Upper lobe of right lung (tissue), 1 donor: ENCODE measurements at regions not wholly inside any gene's neighbourhood (a gene's known extent, or its start where the extent isn't known, plus 50 kb on each side); places are given as distances from the start of the nearest gene placed in this dataset.

Source experiments
- ATAC-seq: fragments of 200-7000 bp; cut with Tn5 transposase; one replicate; pipeline ENCODE4 v1.9.1; 2020; ENCODE audit warnings: mild to moderate bottlenecking, moderate library complexity
- DNase-seq: peaks from one replicate; pipeline ENCODE4 v3.0.0-alpha.2; 2020
- H3K27ac ChIP-seq: fragments of 200-600 bp; one replicate; pipeline ENCODE4 v1.8.0; 2022
- H3K27me3 ChIP-seq: fragments of 200-600 bp; one replicate; pipeline ENCODE4 v1.8.0; 2022; ENCODE audit warnings: mild to moderate bottlenecking
- H3K36me3 ChIP-seq: fragments of 200-600 bp; one replicate; pipeline ENCODE4 v1.8.0; 2022
- H3K4me1 ChIP-seq: fragments of 200-600 bp; one replicate; pipeline ENCODE4 v1.8.0; 2022
- H3K4me3 ChIP-seq: fragments of 200-600 bp; one replicate; pipeline ENCODE4 v1.8.0; 2022; ENCODE audit warnings: mild to moderate bottlenecking
- H3K9me3 ChIP-seq: fragments of 200-600 bp; one replicate; pipeline ENCODE4 v1.8.0; 2022
- CTCF ChIP-seq: fragments of 200-600 bp; IDR thresholded peaks from one replicate; pipeline ENCODE4 v1.8.0; 2022; ENCODE audit warnings: antibody characterized with exemption
- intact Hi-C: fragments of 100-400 bp; cut with DNase I; formaldehyde crosslinking; loops from one replicate; pipeline ENCODE4 v1.11.0; 2022
- donor health status: DM: no; HTN: yes; CAD: no; lungs with severe emphysema.

GRCh38 chr14:22124073-22124613, 450.5 kb upstream of the OR4E1 start:
- Histone ChIP-seq H3K9me3 (no peaks in the 10 kb centered on the region), H3K4me3 (no peak overlapping the region), H3K27me3 (no peaks in the 10 kb centered on the region), H3K36me3 (no peaks in the 10 kb centered on the region), H3K27ac (no peak overlapping the region), H3K4me1 (no peaks in the 10 kb centered on the region)
- no peak for DNase-seq
- intact Hi-C loops, result no loop called here
- no peak for ATAC-seq
- no peak for TF ChIP-seq CTCF

- ATAC-seq, result no peak
- Histone ChIP-seq H3K9me3 (no peaks in the 10 kb centered on the region), H3K27ac (no peak overlapping the region), H3K4me1 (no peaks in the 10 kb centered on the region), H3K36me3 (no peaks in the 10 kb centered on the region), H3K27me3 (no peaks in the 10 kb centered on the region), H3K4me3 (no peak overlapping the region)
- no peak for DNase-seq
- TF ChIP-seq CTCF, result no peak
- intact Hi-C loops, result no loop called here
These were observed 449.4 kb upstream of the OR4E1 start for GRCh38 chr14:22122829-22123560.

GRCh38 chr14:22122227-22122818, 448.7 kb upstream of the OR4E1 start:
- no peaks in the 10 kb centered on the region for H3K9me3 ChIP-seq
- TF ChIP-seq CTCF, result no peak
- H3K4me1 ChIP-seq, result no peaks in the 10 kb centered on the region
- H3K27me3 ChIP-seq, result no peaks in the 10 kb centered on the region
- H3K4me3 ChIP-seq, result no peak overlapping the region
- ATAC-seq (no peak), DNase-seq (no peak)
- no peak overlapping the region for H3K27ac ChIP-seq
- intact Hi-C loops, result no loop called here
- no peaks in the 10 kb centered on the region for H3K36me3 ChIP-seq

- Histone ChIP-seq H3K27ac (no peak overlapping the region), H3K4me1 (no peaks in the 10 kb centered on the region), H3K27me3 (no peaks in the 10 kb centered on the region), H3K36me3 (no peaks in the 10 kb centered on the region), H3K9me3 (no peaks in the 10 kb centered on the region), H3K4me3 (no peak overlapping the region)
- no peak for TF ChIP-seq CTCF
- no peak for DNase-seq
- ATAC-seq, result no peak
- intact Hi-C loops, result no loop called here
These were observed 445.4 kb upstream of the OR4E1 start for GRCh38 chr14:22118899-22119477.

- no peak overlapping the region for H3K4me3 ChIP-seq
- H3K4me1 ChIP-seq, result no peaks in the 10 kb centered on the region
- H3K36me3 ChIP-seq, result no peaks in the 10 kb centered on the region
- no peak for TF ChIP-seq CTCF
- ATAC-seq, result no peak
- no peak for DNase-seq
- H3K9me3 ChIP-seq, result no peaks in the 10 kb centered on the region
- no peaks in the 10 kb centered on the region for H3K27me3 ChIP-seq
- H3K27ac ChIP-seq, result no peak overlapping the region
- intact Hi-C loops, result no loop called here
These were observed 439.8 kb upstream of the OR4E1 start for GRCh38 chr14:22113401-22113800.
